SK-N-SH (cell line): ENCODE measurements at regions not wholly inside any gene's neighbourhood (a gene's known extent, or its start where the extent isn't known, plus 50 kb on each side); places are given as distances from the start of the nearest gene placed in this dataset.

Experiments
- CTCF ChIA-PET: fragments of 300-600, 350-600 bp; formaldehyde crosslinking; extraction: SDS; loops from one replicate; lab custom pipeline; 2021; lab: Yijun Ruan, JAX
- POLR2A ChIA-PET: fragments of 350-600 bp; sonication (Branson Sonifier 250); formaldehyde crosslinking; extraction: SDS; loops from one replicate; lab custom pipeline; 2020; ENCODE audit warnings: antibody characterized with exemption, inconsistent platforms; lab: Yijun Ruan, JAX
- DNase-seq: peaks from one replicate; pipeline ENCODE4 v3.0.0; 2012
- H2AFZ ChIP-seq: fragments of 200-600 bp; sonication (generic); 2 replicates; pipeline ENCODE4 v1.8.1; 2016; ENCODE audit warnings: antibody characterized with exemption, mild to moderate bottlenecking, low read depth
- H3F3A ChIP-seq: fragments of 200-600 bp; sonication (generic); replicated peaks from 2 replicates; pipeline ENCODE3; 2016; ENCODE audit warnings: antibody characterized with exemption, mild to moderate bottlenecking; ENCODE audit not compliant: insufficient read depth
- H3K27ac ChIP-seq, 2 experiments: fragments of 200-500 bp in 1 of 2; fragments of 200-600 bp in 1 of 2; sonication (Bioruptor generic) in 1 of 2; sonication (generic), shearing (Covaris generic) in 1 of 2; 2 replicates each; pipeline versions ENCODE4 v1.5.1 to v1.6.1; 2014 to 2016; ENCODE audit warnings: low read depth in 2 of 2, inconsistent platforms in 1 of 2, low read length in 1 of 2, mild to moderate bottlenecking in 1 of 2, mixed read lengths in 1 of 2
- H3K27me3 ChIP-seq: fragments of 200-600 bp; sonication (generic), shearing (Covaris generic); 2 replicates; pipeline ENCODE4 v1.6.1; 2016; ENCODE audit warnings: mixed run types; ENCODE audit not compliant: insufficient read depth
- H3K36me3 ChIP-seq, 2 experiments: fragments of 200-500 bp in 1 of 2; fragments of 200-600 bp in 1 of 2; sonication (Bioruptor generic) in 1 of 2; sonication (generic) in 1 of 2; replicated peaks in 1 of 2; 2 replicates each; pipeline versions ENCODE3 to v1.5.1; 2014 to 2016; ENCODE audit warnings: low read length in 1 of 2, mild to moderate bottlenecking in 1 of 2; ENCODE audit not compliant: insufficient read depth in 2 of 2, control insufficient read depth in 1 of 2
- H3K4me1 ChIP-seq, 2 experiments: fragments of 200-500 bp in 1 of 2; fragments of 200-600 bp in 1 of 2; sonication (Bioruptor generic) in 1 of 2; sonication (generic), shearing (Covaris generic) in 1 of 2; 2 replicates each; pipeline versions ENCODE4 v1.5.1 to v1.6.1; 2014 to 2016; ENCODE audit warnings: low read depth in 1 of 2, low read length in 1 of 2, mixed run types in 1 of 2; ENCODE audit not compliant: insufficient read depth in 2 of 2, control insufficient read depth in 1 of 2
- H3K4me2 ChIP-seq: fragments of 200-600 bp; sonication (generic), shearing (Covaris generic); 2 replicates; pipeline ENCODE4 v1.6.1; 2017; ENCODE audit warnings: mixed run types
- H3K4me3 ChIP-seq, 2 experiments: fragments of 200-500 bp in 1 of 2; fragments of 200-600 bp in 1 of 2; sonication (Bioruptor generic) in 1 of 2; sonication (generic), shearing (Covaris generic) in 1 of 2; 2 replicates each; pipeline versions ENCODE4 v1.5.1 to v1.8.1; 2014 to 2016; ENCODE audit warnings: low read depth in 2 of 2, inconsistent platforms in 1 of 2, low read length in 1 of 2, mild to moderate bottlenecking in 1 of 2, mixed read lengths in 1 of 2, moderate library complexity in 1 of 2
- H3K79me2 ChIP-seq: fragments of 200-600 bp; sonication (generic); 2 replicates; pipeline ENCODE4 v1.8.1; 2017; ENCODE audit warnings: mild to moderate bottlenecking; ENCODE audit not compliant: insufficient read depth
- H3K9ac ChIP-seq: fragments of 200-600 bp; sonication (generic); 2 replicates; pipeline ENCODE4 v1.6.1; 2017; ENCODE audit warnings: mixed run types
- H3K9me2 ChIP-seq: fragments of 200-600 bp; sonication (generic); 2 replicates; pipeline ENCODE4 v1.6.1; 2017; ENCODE audit warnings: mixed run types
- H3K9me3 ChIP-seq: fragments of 200-600 bp; sonication (generic); 2 replicates; pipeline ENCODE4 v1.6.1; 2017; ENCODE audit warnings: mixed run types, mild to moderate bottlenecking, moderate library complexity
- H4K20me1 ChIP-seq: fragments of 200-600 bp; sonication (generic); 2 replicates; pipeline ENCODE4 v1.6.1; 2017; ENCODE audit warnings: mild to moderate bottlenecking, mixed run types; ENCODE audit not compliant: insufficient read depth
- FOSL2 ChIP-seq: IDR thresholded peaks from 2 replicates; pipeline ENCODE4 v1.4.0; 2012; ENCODE audit warnings: low read depth, mild to moderate bottlenecking, moderate library complexity, borderline replicate concordance
- FOXJ3 ChIP-seq: sonication (generic); formaldehyde crosslinking; IDR thresholded peaks from 2 replicates; pipeline ENCODE4 v1.5.1; 2020; ENCODE audit warnings: mild to moderate bottlenecking, missing genetic modification reagents
- GATA2 ChIP-seq: sonication (generic); formaldehyde crosslinking; IDR thresholded peaks from 2 replicates; pipeline ENCODE4 v1.5.0; 2020; ENCODE audit warnings: mild to moderate bottlenecking, missing genetic modification reagents
- JUND ChIP-seq: IDR thresholded peaks from 2 replicates; pipeline ENCODE4 v1.4.0; 2012
- MEF2A ChIP-seq: IDR thresholded peaks from 2 replicates; pipeline ENCODE4 v1.4.0; 2012; ENCODE audit warnings: low read depth, borderline replicate concordance
- MXI1 ChIP-seq: IDR thresholded peaks from 2 replicates; pipeline ENCODE4 v1.6.1; 2012; ENCODE audit warnings: mild to moderate bottlenecking, low read depth, low read length, improper control_type of control experiment
- NRF1 ChIP-seq: IDR thresholded peaks from 2 replicates; pipeline ENCODE4 v1.6.1; 2012; ENCODE audit warnings: low read depth, mild to moderate bottlenecking, low read length
- RCOR1 ChIP-seq: fragments of 150-350 bp; IDR thresholded peaks from 2 replicates; pipeline ENCODE4 v1.6.1; 2017; ENCODE audit warnings: antibody characterized with exemption, low read length
- RFX5 ChIP-seq: IDR thresholded peaks from 2 replicates; pipeline ENCODE4 v1.6.1; 2012; ENCODE audit warnings: mild to moderate bottlenecking, improper control_type of control experiment, low read length
- TEAD4 ChIP-seq: IDR thresholded peaks from 2 replicates; pipeline ENCODE4 v1.4.0; 2012; ENCODE audit warnings: mild to moderate bottlenecking, borderline replicate concordance; ENCODE audit not compliant: insufficient read depth
- YY1 ChIP-seq: IDR thresholded peaks from 2 replicates; pipeline ENCODE4 v1.4.0; 2012; ENCODE audit warnings: low read depth, mild to moderate bottlenecking
- WGBS: methylation state at CpG from one replicate; pipeline ENCODE4 v1.1.6; 2017; ENCODE audit warnings: low lambda C conversion rate; 5-methylcytosine and 5-hydroxymethylcytosine counted together
- small RNA-seq, 7 experiments: library from RNA; depleted of rRNA; stranded (forward); fragments of <200 nt; gene quantifications; one replicate each; pipeline ENCODE3, GENCODE V24; 2012
- TF ChIP-seq, protein P1 (sequence below): IDR thresholded peaks from 2 replicates; pipeline ENCODE4; 2012

DNA sequence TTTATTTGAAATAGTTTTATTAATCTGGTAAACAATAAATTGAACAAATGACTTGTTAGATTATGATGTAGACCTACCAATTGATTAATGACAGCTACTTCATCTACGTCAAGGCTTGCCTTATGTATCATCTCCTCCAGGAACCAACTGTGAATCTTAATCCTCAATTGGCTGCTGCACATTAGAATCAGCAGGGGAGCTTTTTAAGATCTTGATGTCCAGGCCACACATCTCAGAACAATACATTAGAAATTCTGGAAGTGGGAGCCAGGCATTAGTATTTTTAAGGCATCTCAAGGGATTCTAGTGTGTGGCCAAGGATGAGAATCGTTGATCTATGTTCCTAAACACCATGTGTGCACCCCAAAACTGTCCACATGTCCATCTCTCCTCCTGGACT lies 52.0 kb upstream of the LYPLAL1 start (continued):
- TF ChIP-seq MXI1 = no peak
- no peak for TF ChIP-seq YY1
- TF ChIP-seq FOSL2 = no peak
- no peak for TF ChIP-seq MEF2A
- TF ChIP-seq GATA2 (CRISPR knock-in tag) = no peak
- no peak for TF ChIP-seq TEAD4
- TF ChIP-seq RCOR1 = no peak
- TF ChIP-seq NRF1 = no peak

DNA sequence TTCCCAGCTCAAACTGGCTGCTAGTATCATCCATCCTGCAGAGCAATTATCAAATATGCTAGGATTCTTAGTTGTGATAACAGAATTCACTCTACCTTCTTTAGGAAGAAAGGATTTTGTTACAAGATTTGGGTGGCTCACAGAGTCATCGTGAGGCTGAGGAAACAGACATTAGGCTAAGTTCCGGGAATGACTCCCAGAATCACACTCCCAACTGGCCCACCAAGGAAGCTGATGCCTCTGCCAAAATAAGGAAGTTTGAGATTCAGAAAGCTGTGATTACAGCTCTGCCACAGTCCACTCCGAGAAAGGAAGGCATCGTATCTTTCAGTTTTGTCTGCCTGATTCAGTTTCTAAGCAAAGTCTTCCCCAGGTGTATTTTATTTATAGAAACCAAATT lies 50.6 kb upstream of the LYPLAL1 start:
- Histone ChIP-seq H3K27me3 (no peaks in the 10 kb centered on the region), H3F3A (peaks cover 5% of the 10 kb centered on the region), H3K79me2 (no peaks in the 10 kb centered on the region), H3K4me3 (no peak overlapping the region), H3K36me3 (no peaks in the 10 kb centered on the region), H3K27ac (no peak overlapping the region), H3K4me2 (no peak overlapping the region), H2AFZ (no peak overlapping the region), H3K4me1 (peaks cover 5 to 21% of the 10 kb centered on the region in 2 experiments; a peak in 3 of 4 replicates), H4K20me1 (no peaks in the 10 kb centered on the region), H3K9me3 (no peaks in the 10 kb centered on the region), H3K9ac (no peak overlapping the region), H3K9me2 (no peaks in the 10 kb centered on the region)
- ChIA-PET CTCF (interaction anchor here (1.1 kb wide), 1 partner anchor 28 kb away, joined by 3 read pairs; no protein-coding TSS in a partner anchor), POLR2A (no interaction called here)
- no peak for DNase-seq
- TF ChIP-seq JUND (no peak), MXI1 (no peak), FOXJ3 (no peak), RFX5 (no peak)
- TF ChIP-seq, protein P1, sequence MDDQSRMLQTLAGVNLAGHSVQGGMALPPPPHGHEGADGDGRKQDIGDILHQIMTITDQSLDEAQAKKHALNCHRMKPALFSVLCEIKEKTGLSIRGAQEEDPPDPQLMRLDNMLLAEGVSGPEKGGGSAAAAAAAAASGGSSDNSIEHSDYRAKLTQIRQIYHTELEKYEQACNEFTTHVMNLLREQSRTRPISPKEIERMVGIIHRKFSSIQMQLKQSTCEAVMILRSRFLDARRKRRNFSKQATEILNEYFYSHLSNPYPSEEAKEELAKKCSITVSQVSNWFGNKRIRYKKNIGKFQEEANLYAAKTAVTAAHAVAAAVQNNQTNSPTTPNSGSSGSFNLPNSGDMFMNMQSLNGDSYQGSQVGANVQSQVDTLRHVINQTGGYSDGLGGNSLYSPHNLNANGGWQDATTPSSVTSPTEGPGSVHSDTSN = no peak
- WGBS = 92% methylated on average over 4 of the region's 4 CpGs

Small RNA genes lying in the stretch of these regions (small RNA-seq; reads per million reads assigned to genes)
- gene RF00012 = 0 reads per million in 7 experiments
